NCI-H2227 (cell line): ENCODE measurements at regions not wholly inside any gene's neighbourhood (a gene's known extent, or its start where the extent isn't known, plus 50 kb on each side); places are given as distances from the start of the nearest gene placed in this dataset.

ENCODE experiments used
- DNase-seq: peaks from one replicate; lab custom pipeline; 2025; ENCODE audit not compliant: unreplicated experiment; lab: John Stamatoyannopoulos, UW

DNA sequence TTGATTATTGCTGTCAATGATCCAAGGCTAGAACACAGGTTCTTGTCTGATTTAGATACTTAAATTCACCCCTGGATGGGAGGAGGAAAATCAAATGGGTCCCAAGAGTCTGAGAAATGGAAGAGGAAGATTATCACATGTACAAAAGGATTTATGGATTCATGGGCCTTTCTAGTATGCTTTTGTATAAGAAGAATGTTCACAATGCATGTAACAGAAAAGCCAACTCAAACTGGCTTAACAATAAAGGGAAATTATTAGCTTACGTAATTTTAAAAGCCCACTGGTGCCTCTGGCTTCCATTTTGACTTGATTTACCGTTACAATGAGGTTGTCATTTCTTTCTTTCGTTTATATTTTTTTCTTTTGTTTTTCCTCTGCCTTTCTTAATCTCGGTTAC, 782.5 kb upstream of the GRM7 start:
- DNase-seq, result no peak

DNA sequence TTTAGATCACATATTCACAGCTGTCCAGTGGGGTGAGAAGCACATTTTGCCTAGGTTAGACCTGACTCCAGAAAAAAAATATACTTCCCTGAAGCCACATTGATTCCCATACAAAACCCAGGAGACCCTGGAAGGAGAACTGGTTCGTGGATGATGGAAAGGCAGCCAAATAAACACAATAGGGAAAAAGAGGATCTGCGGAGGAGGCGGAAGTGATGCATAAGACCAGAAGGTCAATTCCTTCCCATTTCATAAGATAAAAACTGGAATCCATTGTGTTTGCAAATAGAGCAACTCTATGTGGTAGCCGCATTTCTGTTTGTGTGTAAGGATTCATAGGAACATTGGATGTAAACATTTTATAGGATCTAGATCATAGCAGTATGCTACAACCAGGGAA, 781.9 kb upstream of the GRM7 start:
- DNase-seq, result no peak

DNA sequence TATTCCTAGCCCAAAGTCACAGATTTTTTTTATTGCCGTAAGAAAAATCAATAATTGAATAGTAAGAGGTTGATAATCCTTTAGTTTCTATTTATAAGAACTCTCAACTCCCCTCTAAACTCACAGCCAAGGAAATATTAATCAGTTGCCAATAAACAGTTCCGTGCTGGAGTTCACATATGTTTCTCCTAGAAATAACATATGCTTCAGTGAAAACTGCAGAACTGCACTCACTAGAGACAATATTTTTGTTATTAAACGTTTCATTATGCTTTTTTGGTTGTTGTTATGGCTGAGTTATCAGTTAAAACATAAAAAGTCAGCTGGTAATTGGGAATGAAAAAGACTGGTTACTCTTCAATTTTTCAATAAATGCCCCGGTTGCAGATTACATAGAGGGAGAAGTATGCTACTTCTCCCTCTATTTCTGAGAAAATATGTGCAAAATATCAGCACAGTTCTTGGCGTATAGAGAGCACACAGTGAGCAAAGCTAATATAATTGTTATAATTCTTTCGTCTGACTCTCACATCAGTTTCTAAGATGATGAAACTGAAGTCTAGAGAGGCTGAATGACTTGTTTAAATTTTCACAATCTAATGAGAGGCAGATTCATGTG, 781.2 kb upstream of the GRM7 start:
- DNase-seq, result no peak

DNA sequence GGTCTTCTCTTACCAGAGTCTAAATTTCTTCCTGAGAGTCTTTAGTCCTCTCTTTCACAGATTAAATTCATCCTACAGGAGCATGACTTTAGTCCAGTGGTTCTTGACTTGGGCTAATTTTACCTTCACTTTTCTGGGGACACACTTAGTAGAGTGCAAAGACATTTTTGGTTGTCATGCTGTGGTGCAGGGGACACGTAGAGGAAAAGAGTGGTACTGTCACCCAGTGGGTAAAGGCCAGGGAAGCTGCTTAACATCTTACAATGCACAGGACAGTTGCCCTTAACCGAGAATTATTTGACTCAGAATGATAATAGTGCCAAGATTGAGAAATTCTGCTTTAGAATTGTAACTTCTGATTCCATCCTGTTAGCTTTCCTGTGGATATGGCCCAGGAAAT, 772.5 kb upstream of the GRM7 start:
- DNase-seq, result no peak

DNA sequence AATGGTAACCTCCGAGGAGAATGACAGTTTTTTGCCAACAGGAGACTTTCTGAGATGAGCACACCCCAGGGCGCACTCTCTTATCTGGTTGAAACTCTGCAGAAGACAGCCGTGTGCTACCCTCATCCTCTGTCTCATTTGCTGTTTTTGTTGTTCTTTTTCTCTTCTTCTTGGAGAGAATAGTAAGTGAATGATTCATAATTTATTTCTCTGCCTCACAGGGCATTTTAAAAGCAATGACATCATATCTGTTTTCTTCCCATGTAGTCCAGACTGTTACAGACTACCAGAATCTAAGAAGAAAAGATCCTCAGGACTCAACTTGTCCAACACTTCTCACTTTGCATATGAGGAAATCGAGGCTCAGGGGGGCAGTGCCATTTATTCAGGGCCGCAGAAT, 771.1 kb upstream of the GRM7 start:
- no peak for DNase-seq

DNA sequence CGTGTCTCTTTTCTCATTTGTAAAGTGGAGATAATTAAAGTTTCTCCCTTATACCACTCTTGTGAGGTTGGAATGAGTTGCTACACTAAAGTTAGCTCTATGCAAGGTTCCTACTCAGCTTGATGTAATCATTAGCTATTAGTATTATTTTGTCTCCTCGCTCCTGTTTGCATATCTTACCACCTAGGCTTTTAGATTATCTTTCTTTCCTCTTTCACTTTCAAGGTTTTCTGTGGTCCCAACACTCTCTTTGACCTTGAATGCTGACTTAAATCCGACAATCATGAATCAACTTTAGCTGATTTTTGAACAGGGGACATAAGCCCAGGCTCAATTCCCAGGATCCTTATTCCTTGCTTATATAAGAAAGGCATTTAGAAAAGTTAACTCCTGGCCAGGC, 769.7 kb upstream of the GRM7 start:
- no peak for DNase-seq

DNA sequence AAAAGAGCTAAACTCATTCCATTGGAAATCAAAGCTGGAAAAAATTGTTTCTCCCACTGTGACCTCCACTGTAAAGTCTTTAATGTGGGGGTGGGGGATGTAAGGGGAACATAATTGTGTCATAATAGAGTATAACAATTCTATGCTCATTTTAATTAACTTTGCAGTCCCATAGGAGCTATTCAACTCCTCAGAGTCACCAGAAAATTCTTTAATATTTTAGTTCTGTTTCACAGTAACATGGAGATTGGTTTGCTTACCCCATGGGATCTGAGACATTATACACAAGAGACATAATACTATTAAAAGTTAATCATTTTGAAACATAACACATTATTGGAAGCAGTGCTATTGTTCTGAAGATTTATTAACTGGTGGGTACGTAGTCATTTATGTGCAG, 765.9 kb upstream of the GRM7 start:
- DNase-seq, result no peak

DNA sequence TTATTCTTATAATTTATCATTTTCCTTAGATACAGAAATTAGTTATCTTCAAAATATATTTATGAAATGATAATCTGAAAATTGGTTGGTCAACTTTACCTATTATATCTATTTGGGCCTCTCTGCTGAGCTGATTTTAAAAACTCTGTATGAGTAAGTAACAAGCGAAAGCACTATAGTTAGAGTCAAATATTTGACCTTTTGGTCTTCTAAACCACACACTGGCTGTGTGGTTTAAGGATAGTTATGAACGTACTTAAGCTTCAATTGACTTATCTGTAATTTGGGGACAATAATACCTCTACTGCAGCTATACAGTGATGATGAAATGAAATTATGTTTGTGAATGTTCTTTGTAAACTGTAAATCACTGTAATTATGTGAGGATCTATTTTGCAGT, 763.9 kb upstream of the GRM7 start:
- DNase-seq, result no peak

DNA sequence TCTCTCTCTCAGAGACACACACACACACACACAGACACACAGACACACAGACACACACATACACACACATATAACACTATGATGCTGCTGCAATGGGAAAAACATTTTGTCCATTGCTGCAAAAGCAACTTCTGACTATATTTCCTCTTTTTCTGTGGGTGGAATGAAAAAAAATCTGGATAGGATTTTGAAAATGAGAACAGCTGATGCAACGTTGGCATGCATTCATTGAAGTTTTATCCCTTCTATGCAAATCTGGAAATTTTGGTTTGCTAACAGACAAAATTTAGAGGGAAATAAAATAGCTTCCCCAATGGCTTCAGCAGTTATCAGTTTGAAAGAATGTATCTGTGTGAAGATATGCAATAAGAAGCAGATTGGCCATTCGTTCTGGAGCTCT, 763.4 kb upstream of the GRM7 start:
- no peak for DNase-seq

DNA sequence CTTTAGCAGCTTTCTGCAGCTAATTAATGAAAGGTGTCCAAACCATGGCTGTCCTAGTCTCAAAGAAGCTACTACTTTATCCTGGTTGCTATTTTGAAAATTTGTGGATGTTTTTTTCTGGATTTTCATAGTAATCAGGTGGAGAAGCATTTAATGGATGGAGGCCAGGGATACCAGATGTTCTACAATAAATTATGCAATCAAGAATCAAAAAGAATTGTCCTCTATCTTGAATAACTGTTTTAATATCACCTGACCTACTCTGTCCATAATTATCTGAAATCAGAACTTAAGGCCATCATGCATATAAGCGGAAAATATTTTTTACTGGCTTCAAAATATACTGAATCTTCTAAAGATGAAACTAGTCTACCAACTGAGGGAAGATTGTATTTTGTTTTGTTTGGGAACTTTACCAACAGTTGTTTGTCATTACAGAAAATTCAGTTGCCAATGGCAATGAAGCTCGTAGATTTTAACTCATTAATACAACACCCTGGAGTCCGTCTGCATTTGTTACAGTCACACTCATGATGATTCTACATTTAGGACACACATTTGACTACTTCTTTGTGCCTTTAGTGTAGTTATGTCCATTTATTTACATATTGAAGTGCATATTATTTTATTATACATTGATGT, 762.3 kb upstream of the GRM7 start:
- DNase-seq, result no peak

DNA sequence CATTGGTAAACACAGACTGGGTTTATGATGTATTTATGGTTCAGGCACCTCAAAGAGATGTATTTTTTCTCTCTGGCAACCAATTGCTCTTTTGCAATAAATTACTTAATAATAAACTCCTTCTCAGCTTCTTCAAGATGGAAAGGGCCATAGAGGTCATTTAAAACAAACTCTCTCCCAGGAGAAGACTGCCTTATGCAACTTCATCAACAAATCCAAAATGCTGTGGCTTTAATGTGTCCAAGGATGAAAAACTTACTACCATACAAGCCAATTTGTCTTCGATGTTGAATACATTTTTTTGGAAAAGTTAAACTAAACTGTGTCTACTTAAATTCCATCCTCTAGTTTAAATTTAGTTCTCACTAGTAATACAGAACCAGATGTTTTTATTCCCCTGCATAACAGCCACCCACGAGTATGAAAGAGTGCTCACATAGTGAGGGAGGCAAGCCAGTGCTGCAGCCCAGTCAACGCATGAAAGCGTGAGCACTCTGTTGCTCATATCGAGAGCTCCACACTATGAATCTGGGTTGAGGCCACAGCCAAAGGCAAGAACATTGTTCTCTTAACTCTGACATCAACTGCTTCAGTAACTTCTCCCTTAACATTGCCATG, 761.3 kb upstream of the GRM7 start:
- no peak for DNase-seq

DNA sequence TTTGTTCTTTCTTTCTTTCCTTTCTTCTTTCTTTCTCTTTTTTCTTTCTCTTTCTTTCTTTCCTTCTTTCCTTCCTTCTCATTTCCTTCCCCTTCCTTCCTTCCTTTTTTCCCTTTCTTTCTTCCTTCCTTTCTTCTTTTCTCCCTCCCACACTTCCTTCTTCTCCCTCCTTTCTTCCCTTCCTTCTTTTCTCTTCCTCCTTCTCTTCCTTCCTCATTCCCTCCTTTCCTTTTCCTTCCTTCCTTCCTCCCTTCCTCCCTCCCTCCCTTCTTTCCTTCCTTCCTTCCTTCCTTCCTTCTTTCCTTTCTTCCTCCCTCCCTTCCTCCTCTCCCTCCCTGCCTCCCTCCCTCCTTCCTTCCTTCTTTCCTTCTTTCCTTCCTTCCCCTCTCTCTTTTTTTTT, 755.7 kb upstream of the GRM7 start:
- no peak for DNase-seq

DNA sequence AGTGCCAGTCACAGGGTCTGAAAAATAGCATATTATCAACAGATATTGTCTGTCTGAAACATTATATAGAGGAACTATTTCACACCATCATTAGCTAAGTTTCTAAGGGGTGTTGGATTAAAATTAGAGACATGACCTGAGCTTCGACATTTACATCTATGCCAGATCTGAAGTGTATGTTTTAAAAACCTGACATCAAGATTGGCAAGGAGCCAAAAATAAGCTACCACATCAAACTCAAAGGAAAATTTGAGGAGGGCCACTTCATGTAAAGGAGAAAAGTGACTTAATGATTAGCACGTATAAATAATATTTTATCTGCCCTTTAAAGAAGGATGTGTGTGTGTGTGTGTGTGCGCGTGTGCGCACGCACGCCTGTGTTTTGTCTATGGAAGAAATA, 752.0 kb upstream of the GRM7 start:
- DNase-seq, result no peak

DNA sequence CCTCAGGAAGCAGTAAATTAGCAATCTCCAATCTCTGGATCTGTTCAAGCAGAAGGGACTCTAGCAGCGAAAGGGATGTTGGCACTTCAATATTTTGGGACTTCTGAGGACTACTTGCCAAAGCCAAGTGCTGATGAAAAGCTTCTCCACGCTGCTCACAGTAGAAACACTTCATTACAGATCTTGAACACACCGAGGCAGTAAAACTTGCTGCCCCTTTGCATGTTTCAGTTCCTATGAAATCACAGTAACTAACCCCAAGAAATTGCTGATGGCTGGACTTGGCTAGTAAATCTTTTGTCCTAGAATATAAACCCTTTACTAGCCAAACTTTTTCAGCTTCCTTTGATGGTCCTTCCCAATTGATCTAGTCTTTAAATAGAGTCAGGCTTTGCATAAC, 750.5 kb upstream of the GRM7 start:
- DNase-seq, result no peak

DNA sequence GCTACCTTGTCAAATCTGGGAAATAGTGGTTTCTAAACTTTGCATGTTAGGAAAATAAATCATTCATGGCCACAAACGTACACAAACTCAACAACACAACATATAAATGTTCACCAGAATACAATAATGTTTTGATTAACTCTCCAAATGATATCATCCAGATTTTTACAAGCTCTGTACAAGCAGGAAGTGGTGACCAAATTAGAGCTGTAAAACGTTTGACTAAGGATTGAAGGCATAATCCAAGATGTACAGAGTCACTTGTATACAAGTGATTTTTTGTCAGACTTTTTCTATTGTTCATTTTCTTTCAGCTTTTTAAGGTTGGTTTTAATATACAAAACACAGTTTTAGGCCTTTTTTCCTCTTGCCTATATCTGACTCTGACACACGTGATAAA, 748.4 kb upstream of the GRM7 start:
- no peak for DNase-seq

DNA sequence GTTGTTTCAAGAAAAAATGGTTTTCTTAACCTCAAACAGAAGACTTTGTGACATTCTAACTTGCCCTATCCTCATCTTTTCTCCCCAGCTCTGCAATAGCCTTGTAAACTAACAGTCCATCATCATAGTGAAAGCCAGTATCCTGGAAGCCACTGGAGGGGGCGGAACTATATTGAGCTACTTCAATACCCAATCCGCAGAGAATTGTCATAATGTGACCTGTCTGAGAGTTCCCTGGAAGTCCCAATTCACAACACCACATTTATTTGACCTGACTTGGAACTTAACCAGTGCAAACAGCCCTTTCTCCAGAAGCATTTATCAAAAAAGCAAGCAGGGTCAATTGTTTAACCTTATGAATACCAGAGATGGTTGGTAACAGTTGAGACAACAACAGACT, 747.6 kb upstream of the GRM7 start:
- DNase-seq, result no peak

DNA sequence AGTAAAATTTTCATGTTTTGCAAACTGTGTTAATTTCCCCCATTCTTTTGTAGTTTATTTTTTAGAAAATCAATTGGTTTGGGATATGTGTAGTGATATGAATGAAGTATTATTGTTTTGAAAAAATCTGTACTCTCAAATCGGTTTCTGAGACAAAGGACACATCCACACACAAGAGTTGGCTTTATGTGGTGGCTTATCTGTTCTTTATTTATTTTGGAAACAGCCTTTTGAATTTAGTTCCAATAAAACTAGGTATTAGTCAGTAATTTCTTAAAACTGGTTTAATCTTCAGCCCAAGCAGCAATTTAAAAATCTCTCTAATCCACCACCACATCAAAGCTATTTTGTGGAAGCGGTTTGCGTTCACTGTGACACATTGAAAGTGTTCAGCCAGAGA, 741.5 kb upstream of the GRM7 start:
- no peak for DNase-seq

DNA sequence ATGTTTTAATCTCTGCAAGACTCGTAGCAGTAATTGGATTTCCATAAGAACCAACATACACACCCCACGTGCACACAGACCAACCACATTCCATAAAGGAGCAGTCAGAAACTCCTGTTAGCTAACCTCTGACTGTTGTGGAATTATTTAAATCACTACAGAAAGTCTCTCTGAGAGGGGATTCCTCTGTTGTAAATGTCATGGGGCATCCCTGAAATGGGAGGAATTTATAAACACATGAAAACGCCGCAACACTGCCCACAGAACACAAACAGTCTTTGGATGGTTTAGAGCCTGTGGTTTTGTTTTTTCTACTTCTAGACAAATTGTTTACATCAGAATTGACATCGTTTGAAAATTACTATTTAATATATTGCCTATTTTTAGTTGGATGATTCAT, 740.1 kb upstream of the GRM7 start:
- no peak for DNase-seq

DNA sequence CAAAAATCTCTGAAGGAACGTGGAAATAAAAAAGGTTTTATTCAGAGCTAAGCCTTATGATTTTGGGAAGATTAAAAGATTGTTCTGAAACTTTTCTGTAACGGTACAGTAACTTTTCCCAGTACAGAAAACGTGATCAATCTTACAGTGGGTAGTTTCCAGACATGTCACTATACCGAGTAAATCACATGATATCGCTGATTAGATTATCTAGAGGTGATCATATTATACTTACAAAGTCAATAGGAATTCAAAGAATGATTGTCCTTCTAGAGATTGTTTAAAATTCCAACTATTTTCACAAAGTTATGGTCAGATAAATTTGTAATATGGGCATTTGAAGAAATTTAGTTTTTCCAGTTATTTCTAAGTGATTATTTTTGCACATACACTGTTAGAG, 736.0 kb upstream of the GRM7 start:
- DNase-seq, result no peak

DNA sequence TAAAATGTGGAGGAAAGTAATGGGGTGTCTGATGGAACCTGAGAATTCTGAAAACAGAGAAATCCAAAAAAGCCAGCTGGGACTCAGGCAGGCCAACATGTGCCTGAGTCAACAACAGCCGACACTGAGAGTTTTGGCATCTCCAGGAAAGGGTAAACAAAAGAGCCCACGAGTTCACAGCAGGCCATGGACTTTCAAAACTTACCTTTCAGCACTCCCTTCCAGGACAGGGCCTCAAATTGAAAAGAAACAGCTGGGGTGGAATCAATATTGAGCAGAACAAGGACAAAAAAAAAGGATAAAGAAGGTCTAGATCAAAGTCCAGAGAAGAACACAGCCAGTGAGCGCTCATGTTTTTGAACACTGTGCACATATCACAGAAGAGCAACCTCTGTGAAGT, 735.4 kb upstream of the GRM7 start:
- no peak for DNase-seq

DNA sequence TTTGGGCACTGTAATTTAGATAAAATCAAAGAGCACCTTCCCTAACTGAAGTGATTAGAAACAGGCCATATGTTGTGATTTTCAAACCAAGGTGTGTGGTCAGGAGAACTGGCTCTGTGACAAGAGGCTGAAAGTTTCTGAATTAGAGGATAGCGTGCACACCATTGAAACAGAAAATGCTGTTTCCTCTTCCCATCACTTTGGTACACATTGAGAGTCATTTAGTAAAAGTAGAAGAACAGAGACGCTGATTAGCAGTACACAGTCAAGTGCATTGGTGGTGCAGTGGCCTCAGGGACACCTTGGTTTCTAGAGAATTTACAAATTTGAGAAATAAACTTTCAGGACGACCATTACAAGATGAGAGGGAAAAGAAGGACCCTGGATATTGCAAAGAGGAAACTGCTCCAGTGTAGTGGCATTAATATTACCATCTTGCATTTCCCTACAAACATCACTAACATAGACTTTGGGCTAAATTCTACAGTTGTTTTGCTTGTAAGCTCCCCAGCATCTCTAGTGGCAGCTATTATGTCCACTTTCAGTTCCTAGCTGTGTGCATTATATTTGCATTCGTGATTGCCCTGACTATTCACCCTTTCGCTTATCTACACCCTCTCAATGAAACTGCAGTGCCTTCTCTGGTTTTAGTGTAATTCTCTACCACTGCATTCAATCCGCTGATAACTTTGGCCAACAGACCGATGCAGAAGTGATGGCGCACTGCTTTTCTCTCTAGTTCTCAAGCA, 728.1 kb upstream of the GRM7 start:
- no peak for DNase-seq

DNA sequence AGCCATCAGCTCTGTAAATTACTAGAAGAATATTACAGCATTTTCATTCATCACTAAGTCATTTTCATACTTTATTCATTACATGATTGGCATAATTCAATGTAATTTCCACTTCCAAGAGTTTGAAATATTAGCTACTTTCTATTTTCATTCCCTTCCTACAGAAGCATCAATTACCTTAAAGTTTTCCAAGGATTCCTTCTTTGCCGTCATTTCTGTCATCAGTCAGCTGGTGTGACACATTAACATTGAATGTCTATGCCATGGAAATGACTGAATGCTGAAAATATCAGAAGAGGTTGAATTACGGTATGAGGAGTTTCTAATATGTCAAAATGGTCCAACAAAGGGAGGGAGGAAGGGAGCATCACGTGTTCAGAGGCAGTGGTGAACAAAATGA, 718.2 kb upstream of the GRM7 start:
- DNase-seq, result no peak
